Liver (tissue), 8 donors: ENCODE measurements at regions not wholly inside any gene's neighbourhood (a gene's known extent, or its start where the extent isn't known, plus 50 kb on each side); places are given as distances from the start of the nearest gene placed in this dataset.
"Not testable (repeated sequence)": the region's sequence is repeated elsewhere in the genome, so short reads cannot be mapped to it uniquely, and the experiment has no call there.

Experiments used
- DNase-seq: peaks from one replicate; pipeline ENCODE4 v3.0.0-alpha.2; 2017; ENCODE audit warnings: low spot score
- H3K27ac ChIP-seq, 2 donors: one replicate each; pipeline ENCODE4 v1.7.0; 2013; ENCODE audit warnings: inconsistent platforms in 2 of 2, low read length in 2 of 2, control low read depth in 1 of 2, low read depth in 1 of 2, mild to moderate bottlenecking in 1 of 2
- H3K27me3 ChIP-seq, 4 donors: one replicate each; pipeline versions ENCODE4 v1.6.1 to v1.7.0; 2013; ENCODE audit warnings: low read length in 3 of 4, inconsistent platforms in 1 of 4, mild to moderate bottlenecking in 1 of 4, moderate library complexity in 1 of 4; ENCODE audit not compliant: control insufficient read depth in 4 of 4, insufficient read depth in 4 of 4
- H3K36me3 ChIP-seq, 4 donors: one replicate each; pipeline versions ENCODE4 v1.6.1 to v1.7.0; 2013; ENCODE audit warnings: low read length in 3 of 4, mild to moderate bottlenecking in 3 of 4, low read depth in 1 of 4, moderate library complexity in 1 of 4; ENCODE audit not compliant: control insufficient read depth in 4 of 4, insufficient read depth in 3 of 4
- H3K4me1 ChIP-seq, 4 donors: one replicate each; pipeline versions ENCODE4 v1.6.1 to v1.7.0; 2013; ENCODE audit warnings: low read length in 3 of 4, mild to moderate bottlenecking in 3 of 4, moderate library complexity in 1 of 4; ENCODE audit not compliant: control insufficient read depth in 4 of 4, insufficient read depth in 4 of 4
- H3K4me3 ChIP-seq, 3 donors: one replicate each; pipeline versions ENCODE4 v1.6.1 to v1.7.0; 2013; ENCODE audit warnings: low read length in 3 of 3, control low read depth in 1 of 3, low read depth in 1 of 3, mild to moderate bottlenecking in 1 of 3
- H3K9ac ChIP-seq, 2 donors: one replicate each; pipeline ENCODE4 v1.7.0; 2013; ENCODE audit warnings: low read length in 2 of 2, mild to moderate bottlenecking in 2 of 2, moderate library complexity in 2 of 2, control low read depth in 1 of 2, low read depth in 1 of 2
- H3K9me3 ChIP-seq, 4 donors: one replicate each; pipeline versions ENCODE4 v1.6.1 to v1.7.0; 2013; ENCODE audit warnings: low read length in 3 of 4; ENCODE audit not compliant: control insufficient read depth in 4 of 4
- ATF3 ChIP-seq: IDR thresholded peaks from 2 replicates; pipeline ENCODE4 v1.6.1; 2016; ENCODE audit warnings: antibody characterized with exemption
- CTCF ChIP-seq: fragments of 150-350 bp; IDR thresholded peaks from 2 replicates; pipeline ENCODE4 v1.5.1; 2017; ENCODE audit warnings: improper control_type of control experiment, low read depth, low read length; ENCODE audit not compliant: missing input control
- EGR1 ChIP-seq, 2 donors: IDR thresholded peaks; 2 replicates each; pipeline ENCODE4 v1.6.1; 2016 to 2018; ENCODE audit warnings: antibody characterized with exemption in 2 of 2, low read depth in 2 of 2
- FOXA1 ChIP-seq: IDR thresholded peaks from 2 replicates; pipeline ENCODE4 v1.6.1; 2016; ENCODE audit warnings: antibody characterized with exemption
- GABPA ChIP-seq, 2 donors: IDR thresholded peaks in 1 of 2; conservative IDR thresholded peaks in 1 of 2; 2 replicates each; pipeline ENCODE4 v1.6.1; 2016; ENCODE audit warnings: antibody characterized with exemption in 2 of 2, mild to moderate bottlenecking in 1 of 2, moderate library complexity in 1 of 2
- HNF4G ChIP-seq: IDR thresholded peaks from 2 replicates; pipeline ENCODE4 v1.6.1; 2016; ENCODE audit warnings: antibody characterized with exemption
- JUND ChIP-seq, 2 donors: IDR thresholded peaks; 2 replicates each; pipeline ENCODE4 v1.6.1; 2016; ENCODE audit warnings: antibody characterized with exemption in 2 of 2
- MAX ChIP-seq: IDR thresholded peaks from 2 replicates; pipeline ENCODE4 v1.6.1; 2016; ENCODE audit warnings: antibody characterized with exemption
- NR2F2 ChIP-seq: IDR thresholded peaks from 2 replicates; pipeline ENCODE4 v1.6.1; 2016; ENCODE audit warnings: antibody characterized with exemption
- RAD21 ChIP-seq, 2 donors: IDR thresholded peaks; 2 replicates each; pipeline ENCODE4 v1.6.1; 2016; ENCODE audit warnings: antibody characterized with exemption in 2 of 2, mild to moderate bottlenecking in 2 of 2
- REST ChIP-seq: IDR thresholded peaks from 2 replicates; pipeline ENCODE4 v1.6.1; 2016; ENCODE audit warnings: antibody characterized with exemption, mild to moderate bottlenecking
- RXRA ChIP-seq, 2 donors: IDR thresholded peaks; 2 replicates each; pipeline ENCODE4 v1.6.1; 2017 to 2018; ENCODE audit warnings: antibody characterized with exemption in 2 of 2, mild to moderate bottlenecking in 1 of 2
- TAF1 ChIP-seq: conservative IDR thresholded peaks from 2 replicates; pipeline ENCODE4 v1.6.1; 2016; ENCODE audit warnings: antibody characterized with exemption, mild to moderate bottlenecking
- YY1 ChIP-seq: IDR thresholded peaks from 2 replicates; pipeline ENCODE4 v1.6.1; 2016; ENCODE audit warnings: antibody characterized with exemption, mild to moderate bottlenecking
- ZBTB33 ChIP-seq: IDR thresholded peaks from 2 replicates; pipeline ENCODE4 v1.6.1; 2016; ENCODE audit warnings: antibody characterized with exemption
- WGBS: extraction: QIAGEN DNeasy Blood & Tissue Kit; methylation state at CpG from one replicate; pipeline ENCODE4 v1.1.7; 2013; 5-methylcytosine and 5-hydroxymethylcytosine counted together
- donor health status: healthy.
- donor health status: healthy.
- donor health status: healthy.
- donor health status: healthy.
- donor health status: healthy.

GRCh38 chr9:97179616-97180015, 127.8 kb upstream of the CCDC180 start:
- Histone ChIP-seq H3K4me1 (no peaks in the 10 kb centered on the region), H3K36me3 (no peaks in the 10 kb centered on the region), H3K9me3 (no peaks in the 10 kb centered on the region), H3K9ac (no peak overlapping the region), H3K27me3 (no peaks in the 10 kb centered on the region), H3K27ac (no peak overlapping the region), H3K4me3 (no peak overlapping the region)
- no peak for DNase-seq
- TF ChIP-seq EGR1 (IDR thresholded peaks at IDR 0.05; ENCODE audit: low read depth in 2 of 2) (no peak), NR2F2 (no peak), REST (no peak), CTCF (no peak), HNF4G (no peak), YY1 (no peak), TAF1 (no peak), RXRA (IDR thresholded peaks at IDR 0.05) (no peak)

GRCh38 chr9:97176206-97176605, 131.3 kb upstream of the CCDC180 start:
- Histone ChIP-seq H3K36me3 (no peaks in the 10 kb centered on the region), H3K9me3 (no peaks in the 10 kb centered on the region), H3K9ac (no peak overlapping the region), H3K27ac (no peak overlapping the region), H3K4me1 (no peaks in the 10 kb centered on the region), H3K4me3 (no peak overlapping the region), H3K27me3 (no peaks in the 10 kb centered on the region)
- no peak for DNase-seq
- 75% methylated on average over 5 of the region's 5 CpGs for WGBS
- TF ChIP-seq JUND (IDR thresholded peaks at IDR 0.05) (no peak), MAX (no peak), NR2F2 (no peak), FOXA1 (no peak), ZBTB33 (no peak), EGR1 (IDR thresholded peaks at IDR 0.05; ENCODE audit: low read depth in 2 of 2) (no peak), ATF3 (no peak), RAD21 (IDR thresholded peaks at IDR 0.05) (no peak), YY1 (no peak), CTCF (no peak), TAF1 (no peak), RXRA (IDR thresholded peaks at IDR 0.05) (no peak), GABPA (IDR thresholded peaks at IDR 0.05 in 1 of 2, conservative IDR thresholded peaks at IDR 0.05 in 1 of 2) (no peak)

- DNase-seq, result peak; percentile 58
- H3K4me1 ChIP-seq, H3K27me3 ChIP-seq, H3K9ac ChIP-seq, H3K27ac ChIP-seq, H3K9me3 ChIP-seq, H3K4me3 ChIP-seq, H3K36me3 ChIP-seq: not testable (repeated sequence)
Measured at GRCh38 chr9:97168174-97168573, 129.2 kb upstream of the CTSV start.
